DMS53 (cell line): ENCODE measurements at regions not wholly inside any gene's neighbourhood (a gene's known extent, or its start where the extent isn't known, plus 50 kb on each side); places are given as distances from the start of the nearest gene placed in this dataset.
A peak's percentile ranks its signal among the peaks of the same experiment; 100 is the strongest.

Experiments
- DNase-seq: peaks from one replicate; lab custom pipeline; 2025; lab: John Stamatoyannopoulos, UW

DNA sequence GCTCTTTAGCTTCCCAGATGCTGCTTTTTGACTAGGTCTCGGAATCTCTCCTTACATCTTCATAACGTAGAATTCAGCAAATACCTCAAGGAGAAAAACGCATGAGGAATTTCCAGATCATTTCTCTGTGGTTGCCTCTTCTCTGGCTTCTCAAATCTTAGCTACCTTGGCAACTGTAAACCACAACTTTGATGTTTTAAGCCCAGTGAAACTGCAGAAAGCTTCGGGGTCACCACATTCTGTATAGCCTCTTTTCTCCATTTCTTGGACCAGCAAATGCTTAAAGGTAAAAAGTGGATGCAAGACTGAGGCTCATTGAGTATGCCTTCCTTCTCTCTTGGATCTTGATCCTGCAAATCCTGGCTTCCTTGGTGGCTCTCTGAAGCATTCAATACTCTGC lies 125.5 kb upstream of the FBXL4 start:
- DNase-seq, result no peak

DNA sequence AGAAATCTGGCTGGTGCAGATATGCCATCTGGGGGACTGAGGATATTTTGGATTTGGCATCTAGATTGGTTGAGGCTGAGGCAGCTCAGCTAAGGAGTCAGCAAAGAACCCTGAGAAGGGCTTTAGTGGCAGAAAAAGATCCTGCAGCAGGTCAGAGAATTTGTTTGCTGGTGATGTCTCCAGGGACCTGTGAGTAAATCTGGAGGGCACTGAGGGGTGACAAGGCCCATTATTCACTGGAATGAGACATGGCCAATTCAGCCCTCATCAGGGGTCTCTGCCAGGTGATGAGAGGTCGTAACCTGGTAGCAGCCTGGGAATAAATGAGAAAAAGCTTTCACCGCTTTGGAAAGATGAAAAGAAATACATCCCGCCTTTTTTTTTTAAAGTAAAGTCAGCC lies 118.3 kb upstream of the FBXL4 start:
- no peak for DNase-seq

DNA sequence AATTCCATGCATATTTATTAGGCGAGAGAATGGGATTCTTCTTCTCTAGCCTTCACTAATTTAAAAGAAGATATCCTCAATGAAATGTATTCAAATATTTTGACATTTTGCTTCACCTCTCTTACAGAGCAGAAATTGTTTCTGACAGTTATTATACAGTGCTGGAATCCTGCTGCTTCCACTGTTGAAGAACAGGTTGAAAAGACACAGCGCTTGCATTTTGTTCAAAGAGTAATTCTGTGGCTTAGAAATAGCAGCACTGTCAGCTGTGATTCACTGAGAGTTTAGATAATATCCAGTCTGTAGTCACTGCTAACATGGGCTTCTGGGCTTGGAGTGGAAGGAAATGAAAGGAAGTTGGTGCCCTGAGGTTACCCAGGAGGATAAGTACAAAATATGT lies 117.1 kb upstream of the FBXL4 start:
- no peak for DNase-seq

DNA sequence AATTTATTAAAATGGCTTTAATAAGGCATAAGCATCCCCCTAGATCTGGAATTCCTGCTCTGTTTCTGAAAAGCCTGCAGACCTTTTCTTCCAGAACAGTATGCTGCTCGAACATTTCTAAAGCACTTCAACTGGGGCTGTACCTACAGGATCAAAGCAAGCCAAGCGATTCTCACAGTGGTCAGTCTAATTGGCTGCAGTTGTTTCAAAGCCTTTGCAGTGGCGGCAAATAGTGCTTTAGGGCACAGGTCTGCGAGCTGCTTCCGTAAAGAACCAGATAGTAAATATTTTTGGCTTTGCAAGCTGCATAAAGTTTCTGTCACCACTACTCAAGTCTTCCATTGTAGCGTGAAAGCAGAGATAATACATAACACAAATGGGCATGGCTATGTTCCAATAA lies 88.9 kb upstream of the FBXL4 start:
- no peak for DNase-seq

DNA sequence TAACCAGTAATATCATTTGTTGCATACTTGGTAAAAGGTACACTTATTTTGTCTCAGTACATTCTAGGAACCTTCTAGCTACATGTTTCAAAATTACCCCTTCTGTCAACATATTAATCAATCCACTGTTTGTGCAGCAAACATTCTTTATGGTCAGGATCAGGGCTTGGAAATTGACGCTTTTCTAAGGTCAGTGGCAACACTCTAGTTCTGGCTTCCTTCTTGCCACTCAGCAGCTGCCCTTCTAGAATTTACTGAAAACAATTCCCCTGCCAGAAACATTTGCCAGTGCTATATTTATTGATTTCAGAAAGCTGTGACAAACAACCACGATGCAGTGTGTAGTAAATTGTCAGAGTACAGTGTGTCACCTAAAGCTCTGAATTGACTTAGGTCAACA lies 84.7 kb upstream of the FBXL4 start:
- DNase-seq, result no peak

DNA sequence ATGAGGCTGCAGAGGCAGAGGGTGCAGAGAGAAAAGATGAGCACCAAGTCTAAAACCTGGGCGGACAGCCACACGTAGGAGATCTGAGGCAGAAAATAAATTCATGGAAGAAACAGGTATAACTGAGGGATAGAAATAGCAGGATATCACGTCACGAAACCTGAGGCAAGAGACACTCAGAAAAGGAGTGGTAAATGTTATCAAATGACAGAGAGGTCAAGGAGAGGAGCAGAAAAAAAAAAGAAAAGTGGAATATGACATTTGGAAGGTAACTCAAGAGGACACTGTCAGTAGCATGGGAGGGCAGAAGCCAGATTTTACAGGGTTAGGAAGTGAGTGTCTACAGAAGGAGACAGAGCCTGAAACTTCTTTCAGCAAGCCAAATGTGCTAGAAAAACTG lies 84.2 kb upstream of the FBXL4 start:
- DNase-seq, result no peak

DNA sequence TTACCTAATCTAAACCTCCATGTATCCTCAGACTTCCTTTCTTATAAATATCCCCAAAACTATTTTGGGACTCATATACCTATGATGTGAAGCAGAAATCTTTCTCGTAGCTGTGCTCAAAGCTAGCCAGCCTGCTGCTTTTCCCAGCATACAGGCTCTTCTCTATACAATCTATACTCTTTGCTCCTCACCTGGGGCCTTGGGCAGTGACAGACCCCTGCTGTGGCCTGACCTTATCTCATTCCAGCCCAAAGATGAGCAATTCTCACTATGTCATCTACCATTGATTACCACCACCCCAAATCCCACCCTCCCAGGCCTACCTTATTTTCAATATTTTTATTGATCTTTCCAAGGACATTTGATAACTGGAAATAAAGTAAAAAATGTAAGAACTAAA lies 83.2 kb upstream of the FBXL4 start:
- DNase-seq, result no peak

DNA sequence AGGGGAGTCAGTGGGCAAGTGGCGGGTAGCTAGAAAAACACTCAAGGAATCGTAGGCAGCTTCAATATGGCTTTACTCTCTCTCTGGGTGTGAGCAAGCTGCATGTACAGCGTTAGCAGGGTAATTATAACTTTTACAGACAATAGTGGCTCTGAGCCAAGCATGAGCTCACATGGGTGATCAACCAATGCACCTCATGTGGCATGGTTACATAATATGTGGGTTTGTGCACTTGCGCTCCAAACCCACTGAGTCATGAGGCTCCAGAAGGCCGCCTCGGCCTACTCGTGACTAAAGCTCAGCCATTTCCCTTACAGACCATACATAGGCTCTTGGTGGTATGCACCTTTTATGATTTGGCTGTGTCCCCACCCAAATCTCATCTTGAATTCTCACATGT lies 78.4 kb upstream of the FBXL4 start:
- DNase-seq, result peak; percentile 57

DNA sequence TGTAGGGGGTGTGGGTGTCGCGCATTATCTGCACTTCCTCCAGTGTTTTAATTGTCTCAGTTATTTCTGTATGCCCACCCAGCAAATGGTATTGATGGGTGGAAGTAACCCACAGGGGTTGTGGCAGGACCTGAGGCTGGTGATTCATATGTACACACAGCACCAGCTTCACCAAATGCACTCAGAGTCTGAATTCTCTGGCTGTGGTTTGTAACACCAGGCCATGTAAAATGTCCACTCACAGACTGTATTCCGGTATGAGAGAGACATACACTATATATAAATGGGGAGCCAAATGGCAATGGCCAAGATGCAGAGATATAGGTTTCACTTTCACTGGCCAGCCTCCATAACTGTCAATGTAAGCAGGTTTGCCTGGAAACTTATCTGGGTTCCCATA lies 76.3 kb upstream of the FBXL4 start:
- no peak for DNase-seq

DNA sequence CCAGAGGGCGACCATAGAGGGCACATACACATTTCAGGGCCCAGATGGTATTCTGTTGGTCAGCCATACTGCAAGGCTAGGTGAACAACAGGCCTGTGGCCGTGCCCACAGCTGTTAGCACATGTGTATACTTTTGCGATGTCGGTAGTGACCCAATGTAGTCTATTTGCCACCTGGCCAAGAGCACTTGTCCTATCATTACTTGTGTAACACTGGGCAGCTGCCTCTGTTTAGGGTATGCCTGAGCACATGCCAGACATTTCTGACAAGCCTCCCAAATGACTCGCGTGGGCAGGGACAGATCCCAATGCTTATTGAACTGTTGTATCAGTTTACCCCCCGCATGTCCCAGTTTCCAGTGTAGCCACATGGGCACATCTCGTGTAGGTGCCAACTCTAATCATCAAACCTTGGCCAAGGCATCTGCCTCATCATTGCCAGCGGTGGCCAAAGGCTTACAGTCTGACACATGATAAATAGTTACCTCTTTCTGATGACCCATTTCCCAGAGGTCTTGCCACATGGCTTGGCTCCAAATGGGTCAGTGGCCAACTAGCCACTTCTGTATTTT lies 74.4 kb upstream of the FBXL4 start:
- DNase-seq, result no peak

DNA sequence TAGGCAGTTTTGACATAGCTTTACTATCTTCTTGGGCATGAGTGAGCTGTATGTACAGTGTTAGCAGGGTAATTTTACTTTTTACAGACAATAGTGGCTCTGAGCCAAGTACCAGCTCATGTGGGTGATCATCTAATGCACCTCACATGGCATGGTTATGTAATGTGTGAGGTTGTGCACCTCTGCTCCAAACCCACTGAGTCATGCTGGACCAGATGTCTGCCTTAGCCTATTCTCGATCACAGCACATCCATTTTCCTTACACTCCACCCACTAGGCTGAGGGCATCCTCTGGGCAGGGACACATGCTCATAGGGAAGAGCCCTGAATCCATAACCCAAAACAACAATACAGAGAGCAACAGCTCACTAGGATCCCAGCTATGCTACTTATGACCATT lies 71.6 kb upstream of the FBXL4 start:
- no peak for DNase-seq

DNA sequence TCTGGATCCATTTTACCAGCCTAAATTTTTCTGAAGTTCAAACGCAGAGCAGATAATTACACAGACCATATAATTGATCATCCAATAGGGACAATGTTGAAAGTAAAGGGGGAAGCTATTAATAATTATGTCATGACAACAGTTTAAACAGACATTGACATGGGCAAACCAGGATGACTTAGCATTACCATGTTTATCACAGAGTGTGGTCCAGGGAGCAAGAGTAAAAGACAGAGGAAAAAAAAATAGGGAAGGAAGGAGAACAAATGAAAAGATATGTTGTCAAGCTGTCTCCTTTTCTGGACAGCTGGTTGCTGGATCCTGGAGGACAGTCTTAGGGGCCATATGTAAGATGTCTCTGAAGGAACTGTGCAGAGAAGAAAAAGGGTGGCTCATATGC lies 69.4 kb upstream of the FBXL4 start:
- DNase-seq, result no peak

DNA sequence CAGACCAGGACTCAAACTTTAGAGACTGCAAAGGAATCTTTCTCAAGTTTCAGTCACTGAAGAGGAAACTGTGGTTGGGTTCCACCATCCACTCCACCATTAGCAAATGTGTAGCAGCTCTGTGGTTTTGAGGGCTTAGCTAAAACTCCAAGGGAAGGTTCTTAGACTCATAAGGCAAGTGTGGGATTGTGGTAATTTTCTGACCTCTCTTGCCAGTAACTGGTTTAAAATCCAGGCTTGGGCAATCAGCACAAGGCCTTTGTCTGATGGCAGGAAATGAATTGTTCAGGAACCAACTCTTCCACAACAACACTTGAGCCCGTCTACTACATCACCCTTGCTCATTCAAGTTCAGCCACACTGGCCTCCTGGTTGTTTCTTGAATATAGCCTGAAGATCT lies 68.6 kb upstream of the FBXL4 start:
- DNase-seq, result no peak

DNA sequence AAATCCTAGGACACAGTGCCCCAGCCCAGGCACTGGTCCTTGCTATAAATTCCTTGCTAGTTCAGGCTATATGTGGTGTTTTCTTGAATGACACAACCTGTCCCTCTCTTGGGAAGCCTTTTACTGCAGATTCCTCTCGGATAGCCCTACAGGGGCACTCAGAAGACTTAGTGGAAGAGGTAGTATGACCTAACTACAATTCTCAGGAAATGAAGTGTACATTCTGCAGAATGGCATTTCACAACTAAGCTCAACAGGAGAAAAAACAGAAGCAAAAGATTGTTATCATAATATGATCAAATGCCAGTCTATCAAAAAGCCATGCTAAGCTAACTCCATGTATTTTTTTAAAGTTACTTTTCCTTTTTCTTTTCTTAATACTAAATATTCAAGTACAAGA lies 66.3 kb upstream of the FBXL4 start:
- DNase-seq, result no peak

DNA sequence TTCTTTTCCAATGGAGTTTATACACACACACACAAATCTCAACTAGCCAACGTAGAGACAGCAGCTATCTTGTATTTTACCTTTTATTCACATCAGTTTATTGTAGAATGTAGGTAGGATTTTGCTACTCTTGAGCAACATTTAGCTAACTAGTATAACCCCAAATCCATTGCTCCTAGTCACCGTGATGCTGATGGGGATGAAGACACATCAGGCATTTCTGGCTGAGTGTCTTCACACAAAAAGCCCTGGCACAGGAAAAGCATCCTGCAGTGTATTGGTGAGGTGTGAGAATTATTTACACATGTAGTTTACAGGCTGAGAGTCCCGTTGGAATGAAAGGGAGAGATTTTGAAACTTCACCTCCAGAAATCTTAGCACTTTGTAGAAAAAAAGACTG lies 65.9 kb upstream of the FBXL4 start:
- DNase-seq, result no peak

DNA sequence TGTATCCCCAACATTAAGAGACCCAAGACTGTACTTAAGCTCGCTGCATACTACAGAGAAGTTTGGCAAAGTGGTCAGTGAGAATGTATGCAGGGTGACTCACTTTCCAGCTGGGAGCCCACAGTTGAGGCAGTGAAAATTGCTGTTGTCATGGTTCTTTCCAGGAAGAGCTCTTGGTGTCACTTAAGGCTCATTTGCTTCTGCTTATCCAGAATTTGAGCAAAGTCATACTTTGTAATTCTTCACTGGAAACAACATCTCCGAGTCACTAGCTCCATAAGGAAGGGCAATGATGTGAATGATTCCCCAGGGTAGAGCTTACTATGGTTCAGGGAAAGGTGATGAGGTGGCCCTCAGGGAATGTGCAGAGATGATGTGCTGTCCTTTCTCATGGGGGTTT lies 65.4 kb upstream of the FBXL4 start:
- DNase-seq, result peak; percentile 24

DNA sequence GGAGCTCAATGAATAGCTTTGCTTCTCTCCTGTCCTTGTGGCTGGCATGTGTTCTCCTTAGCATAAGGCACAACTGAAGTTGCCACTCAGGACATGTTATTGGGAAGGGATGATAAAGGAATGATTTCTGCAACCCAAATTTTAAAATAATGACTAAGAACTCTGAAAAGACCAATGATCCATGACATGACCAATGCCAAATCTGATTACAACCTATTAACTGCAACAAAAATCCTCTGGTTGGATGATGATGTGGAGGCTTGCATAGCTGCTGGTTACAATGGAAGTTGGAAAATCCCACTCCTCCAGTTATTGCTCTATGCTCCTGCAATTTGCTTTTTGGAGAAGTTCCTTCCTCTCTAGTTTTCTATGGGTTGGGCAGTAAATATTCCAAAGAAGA lies 63.4 kb upstream of the FBXL4 start:
- DNase-seq, result no peak

DNA sequence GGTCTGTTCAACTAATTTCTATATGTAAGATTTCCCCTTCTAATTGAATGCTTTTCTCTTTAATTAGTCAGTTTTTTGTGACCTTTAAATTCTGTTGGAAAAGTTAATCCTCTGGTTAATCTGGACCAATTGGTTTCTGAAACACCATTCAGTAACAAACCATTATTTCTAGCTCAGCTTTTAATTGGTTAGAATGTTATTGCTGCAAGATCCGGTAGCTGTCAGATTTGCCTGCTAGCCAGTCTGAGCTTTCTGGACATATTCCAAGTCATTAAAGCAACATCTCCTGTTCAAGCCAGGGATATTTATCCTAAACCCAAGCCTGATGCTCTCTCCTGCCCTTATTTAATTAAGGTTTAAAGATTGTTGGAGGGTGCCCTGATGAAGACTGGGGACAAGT lies 55.1 kb upstream of the FBXL4 start:
- DNase-seq, result no peak

DNA sequence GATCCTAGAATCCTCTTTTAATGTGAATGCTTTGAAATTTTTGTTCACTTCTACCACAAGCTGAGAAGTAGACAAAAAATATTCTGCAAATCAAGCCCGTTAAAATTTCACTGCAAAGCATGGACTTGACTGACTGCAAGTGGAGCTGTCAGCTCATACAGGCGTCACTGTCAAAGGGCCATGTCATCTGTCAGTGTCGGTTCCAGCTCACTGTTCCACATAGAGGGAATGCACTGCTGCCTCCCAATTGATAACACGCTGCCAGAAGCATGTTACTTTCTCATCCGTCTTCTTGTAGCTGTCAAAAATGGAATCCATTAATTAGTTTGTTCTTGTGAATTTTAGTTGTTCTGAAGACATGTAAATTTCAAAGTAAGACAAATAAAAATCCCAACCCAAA lies 50.4 kb upstream of the FBXL4 start:
- no peak for DNase-seq
